Activated naive CD4-positive, alpha-beta T cell treated with anti-CD3 and anti-CD28 coated beads for 36 hours (primary cell): ENCODE measurements at regions not wholly inside any gene's neighbourhood (a gene's known extent, or its start where the extent isn't known, plus 50 kb on each side); places are given as distances from the start of the nearest gene placed in this dataset.

ENCODE experiments used
- CTCF ChIA-PET: fragments of 350-600 bp; sonication (Branson Sonifier 250); formaldehyde crosslinking; loops from one replicate; lab custom pipeline; 2021; ENCODE audit warnings: antibody characterized with exemption; lab: Charles Lee
- DNase-seq: peaks from one replicate; pipeline ENCODE4 v3.0.0-alpha.2; 2020
- H3K27ac Mint-ChIP-seq: one replicate; pipeline ENCODE4 v1.8.0; 2021; ENCODE audit warnings: mild to moderate bottlenecking, mixed read lengths
- H3K27me3 Mint-ChIP-seq: one replicate; pipeline ENCODE4 v1.8.0; 2021; ENCODE audit warnings: low read depth, mixed read lengths
- H3K36me3 Mint-ChIP-seq: one replicate; pipeline ENCODE4 v1.8.0; 2021; ENCODE audit warnings: low read depth, mixed read lengths
- H3K4me1 Mint-ChIP-seq: one replicate; pipeline ENCODE4 v1.8.0; 2021; ENCODE audit warnings: low read depth, mixed read lengths
- H3K4me3 Mint-ChIP-seq: one replicate; pipeline ENCODE4 v1.8.0; 2021; ENCODE audit warnings: mild to moderate bottlenecking, moderate library complexity, mixed read lengths
- H3K9me3 Mint-ChIP-seq: one replicate; pipeline ENCODE4 v1.8.0; 2021; ENCODE audit warnings: mixed read lengths
- intact Hi-C: fragments of 100-400 bp; cut with micrococcal nuclease; formaldehyde crosslinking; loops from one replicate; pipeline ENCODE4 v1.15.1; 2023

GRCh38 chr1:219120624-219121544, 52.8 kb upstream of the LYPLAL1 start:
- H3K27ac Mint-ChIP-seq: no peak overlapping the region
- no peak overlapping the region for H3K4me3 Mint-ChIP-seq
- no peaks in the 10 kb centered on the region for H3K36me3 Mint-ChIP-seq
- intact Hi-C loops: no loop called here
- no peaks in the 10 kb centered on the region for H3K4me1 Mint-ChIP-seq
- DNase-seq: no peak
- no peaks in the 10 kb centered on the region for H3K27me3 Mint-ChIP-seq
- H3K9me3 Mint-ChIP-seq: no peaks in the 10 kb centered on the region
- CTCF ChIA-PET: no interaction called here

- Mint-ChIP-seq H3K27me3 (no peaks in the 10 kb centered on the region), H3K4me1 (no peaks in the 10 kb centered on the region), H3K27ac (no peak overlapping the region), H3K4me3 (no peak overlapping the region), H3K36me3 (no peaks in the 10 kb centered on the region), H3K9me3 (no peaks in the 10 kb centered on the region)
- CTCF ChIA-PET: no interaction called here
- DNase-seq: no peak
- intact Hi-C loops: no loop called here
These were observed 52.0 kb upstream of the LYPLAL1 start for GRCh38 chr1:219121679-219122078.

GRCh38 chr1:219123036-219123435, 50.6 kb upstream of the LYPLAL1 start:
- intact Hi-C loops: no loop called here
- CTCF ChIA-PET: no interaction called here
- no peak overlapping the region for H3K27ac Mint-ChIP-seq
- no peak overlapping the region for H3K4me3 Mint-ChIP-seq
- no peaks in the 10 kb centered on the region for H3K9me3 Mint-ChIP-seq
- no peaks in the 10 kb centered on the region for H3K4me1 Mint-ChIP-seq
- no peaks in the 10 kb centered on the region for H3K27me3 Mint-ChIP-seq
- no peaks in the 10 kb centered on the region for H3K36me3 Mint-ChIP-seq
- DNase-seq: no peak
